ENCODE measurements at regions not wholly inside any gene's neighbourhood (a gene's known extent, or its start where the extent isn't known, plus 50 kb on each side); places are given as distances from the start of the nearest gene placed in this dataset.

GRCh38 chr7:45252857-45253256 lies 95.3 kb downstream of the RAMP3 start:
- TF ChIP-seq, protein P1, sequence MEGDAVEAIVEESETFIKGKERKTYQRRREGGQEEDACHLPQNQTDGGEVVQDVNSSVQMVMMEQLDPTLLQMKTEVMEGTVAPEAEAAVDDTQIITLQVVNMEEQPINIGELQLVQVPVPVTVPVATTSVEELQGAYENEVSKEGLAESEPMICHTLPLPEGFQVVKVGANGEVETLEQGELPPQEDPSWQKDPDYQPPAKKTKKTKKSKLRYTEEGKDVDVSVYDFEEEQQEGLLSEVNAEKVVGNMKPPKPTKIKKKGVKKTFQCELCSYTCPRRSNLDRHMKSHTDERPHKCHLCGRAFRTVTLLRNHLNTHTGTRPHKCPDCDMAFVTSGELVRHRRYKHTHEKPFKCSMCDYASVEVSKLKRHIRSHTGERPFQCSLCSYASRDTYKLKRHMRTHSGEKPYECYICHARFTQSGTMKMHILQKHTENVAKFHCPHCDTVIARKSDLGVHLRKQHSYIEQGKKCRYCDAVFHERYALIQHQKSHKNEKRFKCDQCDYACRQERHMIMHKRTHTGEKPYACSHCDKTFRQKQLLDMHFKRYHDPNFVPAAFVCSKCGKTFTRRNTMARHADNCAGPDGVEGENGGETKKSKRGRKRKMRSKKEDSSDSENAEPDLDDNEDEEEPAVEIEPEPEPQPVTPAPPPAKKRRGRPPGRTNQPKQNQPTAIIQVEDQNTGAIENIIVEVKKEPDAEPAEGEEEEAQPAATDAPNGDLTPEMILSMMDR (IDR thresholded peaks at IDR 0.05), result no peak
- no peak for TF ChIP-seq POLR2A (IDR thresholded peaks at IDR 0.05)

Measured in ovary (tissue), 3 donors.